SK-N-MC (cell line): ENCODE measurements at regions not wholly inside any gene's neighbourhood (a gene's known extent, or its start where the extent isn't known, plus 50 kb on each side); places are given as distances from the start of the nearest gene placed in this dataset.

Experiments
- DNase-seq: peaks from one replicate; pipeline ENCODE4 v3.0.0-alpha.2; 2011; ENCODE audit warnings: low read depth, low spot score
- H3K27ac ChIP-seq: fragments of 200-600 bp; sonication (generic); 2 replicates; pipeline ENCODE4 v1.5.1; 2016; ENCODE audit warnings: mixed run types
- H3K36me3 ChIP-seq: fragments of 200-600 bp; sonication (generic); 2 replicates; pipeline ENCODE4 v1.6.1; 2017; ENCODE audit warnings: antibody characterized with exemption, low read length, mixed read lengths; ENCODE audit not compliant: insufficient read depth
- H3K4me3 ChIP-seq: fragments of 200-600 bp; sonication (generic); 2 replicates; pipeline ENCODE4 v1.5.1; 2016
- H3K9ac ChIP-seq: fragments of 200-600 bp; sonication (generic); 2 replicates; pipeline ENCODE4 v1.8.0; 2017; ENCODE audit warnings: mixed run types, mixed read lengths; ENCODE audit not compliant: insufficient read length
- H3K9me3 ChIP-seq: fragments of 200-600 bp; sonication (generic); 2 replicates; pipeline ENCODE4 v1.6.1; 2017; ENCODE audit warnings: low read depth, mild to moderate bottlenecking, antibody characterized with exemption, low read length, moderate library complexity, mixed read lengths
- EZH2 ChIP-seq: fragments of 200-600 bp; sonication (generic); IDR thresholded peaks from one replicate; pipeline ENCODE4 v1.6.1; 2017; ENCODE audit warnings: antibody characterized with exemption
- FOXP2 ChIP-seq: optimal IDR thresholded peaks from 2 replicates; pipeline ENCODE3; 2011; ENCODE audit warnings: mild to moderate bottlenecking, moderate library complexity; ENCODE audit not compliant: insufficient read depth; ENCODE audit errors: extremely low read length, control extremely low read depth
- POLR2AphosphoS5 ChIP-seq: IDR thresholded peaks from 2 replicates; pipeline ENCODE4 v1.6.1; 2012; ENCODE audit warnings: mild to moderate bottlenecking, low read depth, low read length, borderline replicate concordance

DNA sequence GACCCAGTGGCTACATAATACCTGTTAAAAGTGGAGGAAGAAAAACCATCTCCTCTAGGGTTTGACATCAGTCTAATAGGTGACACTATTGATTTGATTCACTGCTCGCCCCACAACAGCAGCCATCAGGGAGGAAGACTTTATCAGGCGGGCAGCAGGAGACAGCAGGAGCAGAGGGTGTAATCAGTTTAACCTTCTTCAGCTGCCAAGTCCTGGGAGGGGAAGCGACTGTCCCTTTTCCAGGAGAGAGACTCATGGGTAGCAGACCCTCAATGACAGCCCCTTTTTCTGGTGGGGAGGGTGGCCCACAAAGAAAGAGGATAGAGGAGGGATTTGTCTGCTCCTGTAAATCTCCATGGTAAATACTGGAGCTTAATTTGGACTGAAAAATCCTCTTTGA is 291.8 kb downstream of the HAPSTR1 start:
- no peak overlapping the region for H3K27ac ChIP-seq
- no peaks in the 10 kb centered on the region for H3K36me3 ChIP-seq
- no peak for DNase-seq
- TF ChIP-seq POLR2AphosphoS5 (no peak), EZH2 (no peak), FOXP2 (no peak)
- no peak overlapping the region for H3K4me3 ChIP-seq
- H3K9me3 ChIP-seq = no peaks in the 10 kb centered on the region
- H3K9ac ChIP-seq = no peak overlapping the region

DNA sequence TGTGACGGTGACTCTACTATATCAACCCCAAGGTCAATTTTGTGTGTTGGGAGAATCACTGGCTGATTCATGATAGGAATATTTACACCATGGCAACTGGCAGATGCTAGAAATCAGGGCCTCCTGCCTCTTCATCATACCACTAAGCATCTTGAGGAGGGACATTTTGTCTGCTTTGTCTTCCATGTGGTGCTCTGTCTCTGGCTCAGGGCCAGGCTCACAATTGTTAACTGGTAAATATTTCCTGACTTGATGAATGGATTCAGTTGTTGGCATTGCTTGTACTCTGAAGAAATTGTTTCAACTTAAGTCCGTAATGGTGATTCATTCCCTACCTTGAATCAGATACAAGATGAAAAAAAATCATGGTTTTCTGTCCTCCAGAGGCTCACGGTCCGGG is 292.7 kb downstream of the HAPSTR1 start:
- DNase-seq = no peak

DNA sequence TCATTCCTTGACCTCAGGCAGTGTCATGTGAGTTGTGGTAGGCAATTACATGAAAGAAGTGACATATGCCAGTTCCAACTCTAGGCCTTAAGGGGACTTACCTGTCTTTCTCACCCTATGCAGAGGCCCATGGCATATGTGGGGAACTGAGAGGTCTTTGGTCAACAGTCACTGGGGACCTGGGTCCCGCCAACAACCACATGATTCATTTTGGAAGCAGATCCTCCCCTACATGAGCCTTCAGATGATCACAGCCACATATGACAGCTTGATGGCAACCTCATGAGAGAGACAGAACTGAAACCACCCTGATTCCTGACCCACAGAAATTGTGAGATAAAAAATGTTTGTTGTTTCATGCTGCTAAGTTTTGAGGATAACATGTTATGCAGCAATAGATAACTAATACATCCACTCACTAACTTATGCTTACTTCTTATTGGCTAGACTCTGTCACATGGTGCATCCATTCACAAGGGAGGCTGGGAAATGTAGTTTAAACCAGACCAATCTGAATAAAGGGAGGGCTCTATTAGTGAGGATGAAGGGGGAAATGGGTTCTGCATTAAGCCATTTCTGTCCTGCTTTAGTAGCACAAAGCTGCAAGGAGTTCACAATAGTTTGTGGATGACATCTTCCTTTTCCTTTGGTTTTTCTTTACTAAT is 298.2 kb downstream of the HAPSTR1 start:
- H3K9me3 ChIP-seq = no peaks in the 10 kb centered on the region
- no peak overlapping the region for H3K4me3 ChIP-seq
- H3K9ac ChIP-seq = no peak overlapping the region
- no peaks in the 10 kb centered on the region for H3K36me3 ChIP-seq
- no peak for DNase-seq
- no peak for TF ChIP-seq POLR2AphosphoS5
- TF ChIP-seq EZH2 = no peak
- no peak for TF ChIP-seq FOXP2
- H3K27ac ChIP-seq = no peak overlapping the region

More for the DNA sequence above, 292.7 kb downstream of the HAPSTR1 start:
- no peak for TF ChIP-seq POLR2AphosphoS5
- TF ChIP-seq EZH2 = no peak
- TF ChIP-seq FOXP2 = no peak
- Histone ChIP-seq H3K9me3 (no peaks in the 10 kb centered on the region), H3K9ac (no peak overlapping the region), H3K27ac (no peak overlapping the region), H3K36me3 (no peaks in the 10 kb centered on the region), H3K4me3 (no peak overlapping the region)

DNA sequence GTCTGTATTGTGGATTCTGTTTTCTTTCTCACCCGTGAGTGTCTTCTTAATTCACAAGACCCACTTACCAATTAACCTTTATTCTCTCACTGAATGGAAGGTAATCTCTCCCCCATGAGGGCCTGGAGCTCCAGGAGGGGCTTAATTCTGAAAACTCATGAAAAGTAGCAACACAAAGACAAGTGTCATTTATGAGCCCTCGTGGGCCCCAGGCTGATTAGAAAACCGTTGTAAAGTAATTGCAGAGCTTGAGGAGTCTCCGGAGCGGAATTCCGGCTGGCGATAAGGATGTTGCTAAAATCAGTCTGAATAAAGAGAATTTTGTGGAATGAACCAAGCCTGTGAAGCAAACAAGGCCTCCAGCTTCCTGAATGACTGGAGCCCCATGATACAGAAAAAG is 301.5 kb downstream of the HAPSTR1 start:
- Histone ChIP-seq H3K4me3 (no peak overlapping the region), H3K36me3 (no peaks in the 10 kb centered on the region), H3K27ac (no peak overlapping the region), H3K9ac (no peak overlapping the region), H3K9me3 (no peaks in the 10 kb centered on the region)
- DNase-seq = no peak
- TF ChIP-seq EZH2 = no peak
- TF ChIP-seq POLR2AphosphoS5 = no peak
- no peak for TF ChIP-seq FOXP2

DNA sequence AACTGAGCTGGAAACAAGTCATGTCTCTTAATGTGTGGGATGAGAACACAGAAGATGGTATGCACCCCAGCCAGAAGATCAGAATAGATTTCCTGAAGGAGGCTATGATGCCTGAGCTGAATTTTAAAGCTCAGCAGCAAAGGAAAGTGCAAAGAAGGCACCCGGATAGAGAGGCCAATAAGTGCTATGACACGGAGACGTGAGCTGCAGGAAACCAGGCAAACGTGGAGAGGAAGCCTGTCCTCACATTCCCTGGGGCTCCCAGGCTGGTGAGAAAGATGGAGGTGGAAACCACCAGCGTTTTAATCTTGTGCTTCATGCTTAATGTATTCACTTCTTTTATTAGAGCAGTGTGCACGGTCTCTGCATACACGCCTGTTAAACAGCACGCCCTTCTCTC is 302.1 kb downstream of the HAPSTR1 start:
- no peak for TF ChIP-seq POLR2AphosphoS5
- TF ChIP-seq FOXP2 = no peak
- TF ChIP-seq EZH2 = no peak
- H3K9ac ChIP-seq = no peak overlapping the region
- H3K4me3 ChIP-seq = no peak overlapping the region
- H3K27ac ChIP-seq = no peak overlapping the region
- no peak for DNase-seq
- no peaks in the 10 kb centered on the region for H3K9me3 ChIP-seq
- no peaks in the 10 kb centered on the region for H3K36me3 ChIP-seq

DNA sequence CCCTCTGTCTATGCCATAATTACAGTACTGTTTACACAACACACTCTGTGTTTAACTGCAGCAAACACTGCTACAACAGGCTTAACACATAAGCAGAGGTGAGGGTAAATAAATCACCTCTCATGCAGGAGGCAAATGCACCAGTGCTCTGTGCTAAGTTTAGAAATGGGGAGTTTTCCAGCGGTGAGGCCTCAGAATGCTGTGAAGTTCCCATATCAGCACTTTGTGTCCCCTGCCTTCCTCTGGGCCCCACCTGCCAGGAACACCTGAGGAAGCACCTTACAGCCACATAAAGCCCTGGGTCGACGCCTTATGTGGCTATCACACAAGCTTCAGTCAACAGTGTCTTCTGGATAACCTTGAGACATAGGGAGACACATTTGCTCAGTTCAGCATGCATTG is 304.5 kb downstream of the HAPSTR1 start:
- no peak for TF ChIP-seq FOXP2
- no peak for TF ChIP-seq POLR2AphosphoS5
- H3K9me3 ChIP-seq = no peaks in the 10 kb centered on the region
- H3K36me3 ChIP-seq = no peaks in the 10 kb centered on the region
- no peak for DNase-seq
- H3K9ac ChIP-seq = no peak overlapping the region
- H3K4me3 ChIP-seq = no peak overlapping the region
- no peak overlapping the region for H3K27ac ChIP-seq

DNA sequence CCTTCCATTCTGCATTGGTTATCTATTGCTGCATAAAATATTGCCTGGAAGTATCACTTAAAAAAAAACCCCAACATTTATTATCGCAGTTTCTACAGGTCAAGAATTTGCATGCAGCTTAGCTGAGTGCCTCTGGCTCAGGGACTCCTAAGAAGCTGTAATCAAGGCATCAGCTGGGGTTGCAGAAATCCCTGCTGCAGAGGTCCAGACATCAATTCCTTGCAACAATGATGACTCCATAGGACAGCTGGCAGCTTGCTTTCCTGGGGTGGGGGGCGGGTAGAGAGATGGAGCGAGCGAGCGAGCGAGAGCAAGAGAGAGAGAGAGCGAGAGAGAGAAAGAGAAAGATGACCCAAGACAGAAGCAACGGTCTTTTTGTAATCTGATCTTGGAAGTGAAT is 308.1 kb downstream of the HAPSTR1 start:
- Histone ChIP-seq H3K9me3 (no peaks in the 10 kb centered on the region), H3K27ac (no peak overlapping the region), H3K36me3 (no peaks in the 10 kb centered on the region), H3K9ac (no peak overlapping the region), H3K4me3 (no peak overlapping the region)
- no peak for DNase-seq
- TF ChIP-seq EZH2 (no peak), FOXP2 (no peak), POLR2AphosphoS5 (no peak)

DNA sequence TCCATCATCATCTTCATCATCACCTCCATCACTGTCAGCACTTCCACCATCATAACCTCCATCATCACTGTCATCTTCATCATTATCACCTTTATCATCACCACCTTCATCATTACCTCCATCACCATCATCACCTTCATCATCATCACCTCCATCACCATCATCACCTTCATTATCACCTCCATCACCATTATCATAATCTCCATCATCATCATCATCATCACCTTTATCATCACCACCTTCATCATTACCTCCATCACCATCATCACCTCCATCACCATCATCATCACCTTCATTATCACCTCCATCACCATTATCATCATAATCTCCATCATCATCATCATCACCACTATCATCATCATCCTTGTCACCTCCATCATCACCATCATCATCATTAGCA is 309.7 kb downstream of the HAPSTR1 start:
- TF ChIP-seq FOXP2 (no peak), EZH2 (no peak), POLR2AphosphoS5 (no peak)
- H3K9me3 ChIP-seq = no peaks in the 10 kb centered on the region
- H3K36me3 ChIP-seq = no peaks in the 10 kb centered on the region
- no peak overlapping the region for H3K27ac ChIP-seq
- no peak overlapping the region for H3K9ac ChIP-seq
- no peak overlapping the region for H3K4me3 ChIP-seq
- no peak for DNase-seq

DNA sequence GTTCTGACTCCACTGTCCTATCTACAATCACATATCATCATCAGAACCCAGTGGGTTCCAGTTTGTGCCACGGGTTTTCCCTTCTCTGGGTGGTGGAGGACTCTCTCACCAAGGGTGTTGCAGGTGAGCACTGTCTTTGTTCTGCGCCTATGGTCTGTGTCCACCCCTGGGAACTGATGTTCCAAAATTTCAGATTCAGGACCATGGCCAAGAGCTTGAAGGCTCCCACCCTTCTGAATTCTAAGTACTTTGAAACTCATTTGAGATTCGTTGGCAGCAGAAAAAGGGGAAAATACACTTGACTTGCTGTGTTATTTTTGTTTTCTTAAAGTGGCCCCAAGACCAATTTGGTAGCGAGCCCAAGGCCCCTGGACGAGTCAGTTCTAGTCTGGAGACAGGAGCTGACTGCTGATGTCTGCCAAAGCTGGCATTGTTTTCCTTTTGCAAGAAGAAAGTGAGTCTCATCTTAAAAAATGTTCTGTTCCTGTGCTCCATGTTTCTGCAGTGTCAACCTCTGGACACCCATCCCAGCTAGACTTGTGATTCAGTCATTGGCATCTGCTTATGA is 310.9 kb downstream of the HAPSTR1 start:
- DNase-seq = no peak
- TF ChIP-seq FOXP2 (no peak), EZH2 (no peak), POLR2AphosphoS5 (no peak)
- no peak overlapping the region for H3K27ac ChIP-seq
- H3K9ac ChIP-seq = no peak overlapping the region
- no peaks in the 10 kb centered on the region for H3K9me3 ChIP-seq
- no peaks in the 10 kb centered on the region for H3K36me3 ChIP-seq
- no peak overlapping the region for H3K4me3 ChIP-seq
